GM12878 (cell line): ENCODE measurements at regions not wholly inside any gene's neighbourhood (a gene's known extent, or its start where the extent isn't known, plus 50 kb on each side); places are given as distances from the start of the nearest gene placed in this dataset.

ENCODE experiments used
- ATAC-seq: fragments of 200-7000 bp; cut with Tn5 transposase; 3 replicates; pipeline ENCODE4 v1.9.1; 2020; ENCODE audit warnings: mild to moderate bottlenecking, moderate library complexity
- BruUV-seq: library from RNA; stranded (reverse); fragments of 400-500 nt; replicated peaks from 2 replicates; lab custom pipeline; 2021; lab: Mats Ljungman, UMichigan
- CTCF ChIA-PET: fragments of 300-600 bp; sonication (Branson Sonifier 250); formaldehyde crosslinking; extraction: SDS; loops from one replicate; lab custom pipeline; 2021; ENCODE audit warnings: inconsistent platforms; lab: Yijun Ruan, JAX
- POLR2A ChIA-PET: fragments of 350-600 bp; formaldehyde crosslinking; extraction: SDS; loops from one replicate; lab custom pipeline; 2021; ENCODE audit warnings: inconsistent platforms; lab: Charles Lee
- RAD21 ChIA-PET: fragments of 300-600 bp; sonication (Branson Sonifier 250); formaldehyde crosslinking; loops from one replicate; lab custom pipeline; 2023; ENCODE audit warnings: antibody characterized with exemption; ENCODE audit not compliant: unreplicated experiment; lab: Charles Lee
- SMC1A ChIA-PET: fragments of 300-600 bp; sonication (Branson Sonifier 250); formaldehyde crosslinking; loops from one replicate; lab custom pipeline; 2023; ENCODE audit not compliant: unreplicated experiment, uncharacterized antibody; lab: Charles Lee
- DNase-seq: peaks from one replicate; pipeline ENCODE4 v3.0.0-alpha.2; 2011; ENCODE audit warnings: low read depth, low spot score
- FAIRE-seq: peaks from 3 replicates; lab custom pipeline; 2011; peaks lifted over from hg19 to GRCh38; lab: Jason Lieb, UNC
- H2AFZ ChIP-seq: 2 replicates; pipeline ENCODE4 v1.6.0; 2011; ENCODE audit warnings: low read depth, low read length, control low read depth; ENCODE audit not compliant: control insufficient read depth
- H3K27ac ChIP-seq: 2 replicates; pipeline ENCODE4 v1.5.1; 2011; ENCODE audit warnings: control low read depth; ENCODE audit not compliant: control insufficient read depth, insufficient read depth
- H3K27me3 ChIP-seq, 2 experiments: replicated peaks in 1 of 2; 2 replicates each; pipeline versions ENCODE4 v1.6.0 to v1.6.1; 2011; ENCODE audit warnings: low read length in 1 of 2; ENCODE audit not compliant: control insufficient read depth in 2 of 2, insufficient read depth in 2 of 2
- H3K36me3 ChIP-seq, 2 experiments: 2 replicates each; pipeline ENCODE4 v1.5.1; 2011; ENCODE audit warnings: low read length in 1 of 2; ENCODE audit not compliant: control insufficient read depth in 2 of 2, insufficient read depth in 2 of 2
- H3K4me1 ChIP-seq: 2 replicates; pipeline ENCODE4 v1.6.1; 2011; ENCODE audit warnings: mild to moderate bottlenecking, low read length, moderate library complexity, mixed read lengths; ENCODE audit not compliant: control insufficient read depth, insufficient read depth
- H3K4me2 ChIP-seq: 2 replicates; pipeline ENCODE4 v1.6.0; 2011; ENCODE audit warnings: control low read depth; ENCODE audit not compliant: control insufficient read depth, insufficient read depth
- H3K4me3 ChIP-seq: fragments of 200-600 bp; sonication (generic); 2 replicates; pipeline ENCODE4 v1.5.1; 2016
- H3K79me2 ChIP-seq: 2 replicates; pipeline ENCODE4 v1.6.0; 2011; ENCODE audit warnings: low read length; ENCODE audit not compliant: control insufficient read depth, insufficient read depth
- H3K9ac ChIP-seq: 2 replicates; pipeline ENCODE4 v1.8.0; 2011; ENCODE audit warnings: low read length, control low read depth, mixed read lengths; ENCODE audit not compliant: control insufficient read depth, insufficient read depth
- H3K9me3 ChIP-seq: replicated peaks from 3 replicates; pipeline ENCODE4 v1.5.1; 2011; ENCODE audit warnings: mild to moderate bottlenecking, low read length; ENCODE audit not compliant: control insufficient read depth, insufficient read depth
- H4K20me1 ChIP-seq: 2 replicates; pipeline ENCODE4 v1.6.0; 2011; ENCODE audit not compliant: control insufficient read depth, insufficient read depth
- BCL11A ChIP-seq: IDR thresholded peaks from 2 replicates; pipeline ENCODE4 v1.6.1; 2011; ENCODE audit warnings: low read depth, low read length
- BMI1 ChIP-seq: fragments of 450-650 bp; IDR thresholded peaks from 2 replicates; pipeline ENCODE4 v1.6.1; 2016; ENCODE audit warnings: mild to moderate bottlenecking, moderate library complexity, borderline replicate concordance
- CBFB ChIP-seq: IDR thresholded peaks from 2 replicates; pipeline ENCODE4 v1.6.1; 2016; ENCODE audit warnings: antibody characterized with exemption, low read depth
- CBX3 ChIP-seq: fragments of 200-600 bp; sonication (generic); IDR thresholded peaks from 2 replicates; pipeline ENCODE4 v1.6.1; 2016; ENCODE audit warnings: low read depth, borderline replicate concordance
- CHD2 ChIP-seq: IDR thresholded peaks from 2 replicates; pipeline ENCODE4 v1.6.1; 2011; ENCODE audit warnings: low read depth, low read length, improper control_type of control experiment, borderline replicate concordance
- GATAD2B ChIP-seq: fragments of 450-650 bp; conservative IDR thresholded peaks from 2 replicates; pipeline ENCODE4 v1.6.1; 2017; ENCODE audit warnings: low read depth, mild to moderate bottlenecking, moderate library complexity
- HDGF ChIP-seq: fragments of 450-650 bp; IDR thresholded peaks from 2 replicates; pipeline ENCODE4 v1.6.1; 2016; ENCODE audit warnings: antibody characterized with exemption
- IKZF2 ChIP-seq, 2 experiments: fragments of 450-650 bp; IDR thresholded peaks; 2 replicates each; pipeline ENCODE4 v1.6.1; 2017; ENCODE audit warnings: mild to moderate bottlenecking in 2 of 2, moderate library complexity in 2 of 2
- MEF2A ChIP-seq: IDR thresholded peaks from 2 replicates; pipeline ENCODE4 v1.6.1; 2011; ENCODE audit warnings: low read depth, mild to moderate bottlenecking, low read length, moderate library complexity; ENCODE audit not compliant: insufficient read depth
- MLLT1 ChIP-seq: fragments of 450-650 bp; IDR thresholded peaks from 2 replicates; pipeline ENCODE4 v1.6.1; 2016; ENCODE audit warnings: mild to moderate bottlenecking
- NFYA ChIP-seq: IDR thresholded peaks from 2 replicates; pipeline ENCODE4 v1.6.1; 2011; ENCODE audit warnings: low read depth, mild to moderate bottlenecking, low read length, improper control_type of control experiment, borderline replicate concordance
- PAX5 ChIP-seq: IDR thresholded peaks from 2 replicates; pipeline ENCODE4 v1.6.1; 2011; ENCODE audit warnings: low read depth, low read length, borderline replicate concordance
- POLR2A ChIP-seq: IDR thresholded peaks from 2 replicates; pipeline ENCODE4 v1.6.1; 2011; ENCODE audit warnings: low read depth, mild to moderate bottlenecking, low read length
- POLR2AphosphoS5 ChIP-seq: IDR thresholded peaks from 2 replicates; pipeline ENCODE4 v1.6.1; 2011; ENCODE audit warnings: mild to moderate bottlenecking, low read length, inconsistent platforms
- STAT1 ChIP-seq: fragments of 450-650 bp; conservative IDR thresholded peaks from 2 replicates; pipeline ENCODE4 v1.6.1; 2014; ENCODE audit warnings: antibody characterized with exemption, mild to moderate bottlenecking
- TCF12 ChIP-seq: IDR thresholded peaks from 2 replicates; pipeline ENCODE4 v1.6.1; 2011; ENCODE audit warnings: low read depth, mild to moderate bottlenecking, low read length
- YY1 ChIP-seq: IDR thresholded peaks from 2 replicates; pipeline ENCODE4 v1.6.1; 2011; ENCODE audit warnings: low read depth, mild to moderate bottlenecking, low read length
- WGBS: methylation state at CpG from one replicate; pipeline ENCODE4 v1.1.6; 2016; ENCODE audit warnings: low lambda C conversion rate; ENCODE audit not compliant: insufficient replicate concordance, insufficient coverage; ENCODE audit errors: missing lambda C conversion rate; 5-methylcytosine and 5-hydroxymethylcytosine counted together
- in situ Hi-C: fragments of 300-500 bp; cut with MboI; formaldehyde crosslinking; loops from 9 replicates; pipeline ENCODE4 v1.14.3; 2018; ENCODE audit warnings: mixed read lengths
- intact Hi-C: fragments of 100-400 bp; cut with micrococcal nuclease; formaldehyde crosslinking; loops from one replicate; pipeline ENCODE4 v1.14.2; 2022; ENCODE audit not compliant: unreplicated experiment
- TF ChIP-seq, protein P1 (sequence below): IDR thresholded peaks from 2 replicates; pipeline ENCODE4 v1.6.1; 2011; ENCODE audit warnings: low read depth, mild to moderate bottlenecking, low read length, moderate library complexity, borderline replicate concordance; ENCODE audit errors: extremely low read depth
- TF ChIP-seq, protein P2 (sequence below): fragments of 450-650 bp; IDR thresholded peaks from 2 replicates; pipeline ENCODE4 v1.6.1; 2017; ENCODE audit warnings: low read depth, mild to moderate bottlenecking, moderate library complexity

DNA sequence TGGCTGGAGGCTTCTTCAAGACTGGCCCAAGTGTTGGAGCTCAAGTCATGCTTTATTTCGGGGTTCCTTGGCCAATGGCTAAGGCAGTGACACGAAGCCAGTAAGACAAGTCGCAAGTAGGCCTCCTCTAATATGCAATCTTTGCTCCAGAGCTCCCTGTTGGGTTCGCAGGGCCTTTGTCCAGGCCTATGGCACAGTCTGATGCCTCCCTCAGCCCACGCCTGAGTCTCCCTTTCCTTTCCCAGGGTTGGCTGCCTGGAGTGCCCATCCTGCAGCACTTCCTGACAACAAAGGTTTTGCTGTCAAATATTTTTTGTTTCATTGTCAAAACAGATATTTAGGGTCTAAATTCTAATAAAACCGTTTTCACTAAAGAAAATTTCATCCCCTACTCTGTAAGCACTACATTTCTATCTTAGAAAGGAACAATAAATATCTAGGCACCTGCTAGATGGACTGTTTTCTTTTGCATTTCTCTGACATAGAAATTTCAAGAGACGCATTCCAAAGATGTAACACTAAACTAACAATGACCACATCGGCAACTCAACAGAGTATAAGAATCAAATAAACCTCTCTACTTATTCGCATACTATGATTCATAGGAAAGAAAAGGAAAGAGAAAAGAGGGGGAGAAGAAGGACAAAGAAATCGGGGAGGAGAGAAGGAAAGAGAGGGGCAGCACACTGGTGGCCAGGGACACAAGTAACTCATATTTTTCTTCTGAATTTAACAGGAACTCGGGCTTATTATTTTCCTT lies 393.1 kb upstream of the ATP11B start:
- no peak overlapping the region for H3K4me3 ChIP-seq
- WGBS: 21% methylated on average over 11 of the region's 11 CpGs
- H4K20me1 ChIP-seq: no peaks in the 10 kb centered on the region
- no peaks in the 10 kb centered on the region; a peak in 1 of 4 replicates for H3K27me3 ChIP-seq
- no peaks in the 10 kb centered on the region for H3K79me2 ChIP-seq
- no peak overlapping the region for H3K4me2 ChIP-seq
- no peaks in the 10 kb centered on the region for H3K4me1 ChIP-seq
- no peak for FAIRE-seq
- TF ChIP-seq HDGF: no peak
- TF ChIP-seq POLR2AphosphoS5: no peak
- no peak for TF ChIP-seq CBFB
- TF ChIP-seq STAT1: no peak
- no peak for TF ChIP-seq GATAD2B
- TF ChIP-seq TCF12: no peak
- TF ChIP-seq CBX3: no peak
- no peak for TF ChIP-seq POLR2A
- TF ChIP-seq, protein P1, sequence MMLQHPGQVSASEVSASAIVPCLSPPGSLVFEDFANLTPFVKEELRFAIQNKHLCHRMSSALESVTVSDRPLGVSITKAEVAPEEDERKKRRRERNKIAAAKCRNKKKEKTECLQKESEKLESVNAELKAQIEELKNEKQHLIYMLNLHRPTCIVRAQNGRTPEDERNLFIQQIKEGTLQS: no peak
- no peak for TF ChIP-seq CHD2
- no peak for TF ChIP-seq YY1
- TF ChIP-seq BMI1: no peak
- no peak for TF ChIP-seq BCL11A
- TF ChIP-seq PAX5: no peak
- TF ChIP-seq, protein P2, sequence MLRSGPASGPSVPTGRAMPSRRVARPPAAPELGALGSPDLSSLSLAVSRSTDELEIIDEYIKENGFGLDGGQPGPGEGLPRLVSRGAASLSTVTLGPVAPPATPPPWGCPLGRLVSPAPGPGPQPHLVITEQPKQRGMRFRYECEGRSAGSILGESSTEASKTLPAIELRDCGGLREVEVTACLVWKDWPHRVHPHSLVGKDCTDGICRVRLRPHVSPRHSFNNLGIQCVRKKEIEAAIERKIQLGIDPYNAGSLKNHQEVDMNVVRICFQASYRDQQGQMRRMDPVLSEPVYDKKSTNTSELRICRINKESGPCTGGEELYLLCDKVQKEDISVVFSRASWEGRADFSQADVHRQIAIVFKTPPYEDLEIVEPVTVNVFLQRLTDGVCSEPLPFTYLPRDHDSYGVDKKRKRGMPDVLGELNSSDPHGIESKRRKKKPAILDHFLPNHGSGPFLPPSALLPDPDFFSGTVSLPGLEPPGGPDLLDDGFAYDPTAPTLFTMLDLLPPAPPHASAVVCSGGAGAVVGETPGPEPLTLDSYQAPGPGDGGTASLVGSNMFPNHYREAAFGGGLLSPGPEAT: no peak
- TF ChIP-seq IKZF2 (IDR thresholded peaks at IDR 0.05): no peak
- no peak for TF ChIP-seq MLLT1
- no peak for TF ChIP-seq MEF2A
- no peak for TF ChIP-seq NFYA
- TF ChIP-seq, all 136 proteins: peak for 0
- POLR2A ChIA-PET: no interaction called here
- H3K9ac ChIP-seq: no peak overlapping the region
- no peak overlapping the region for H2AFZ ChIP-seq
- H3K27ac ChIP-seq: no peak overlapping the region
- in situ Hi-C loops (no loop called here), intact Hi-C loops (loop anchor here (10.0 kb wide), 1 partner anchor 285 kb away; no protein-coding TSS in a partner anchor)
- ATAC-seq: no peak
- CTCF ChIA-PET: no interaction called here
- RAD21 ChIA-PET: no interaction called here
- SMC1A ChIA-PET: no interaction called here
- DNase-seq: no peak
- BruUV-seq: no TSS peak
- no peaks in the 10 kb centered on the region for H3K9me3 ChIP-seq
- H3K36me3 ChIP-seq: no peaks in the 10 kb centered on the region
